A549 (cell line): ENCODE measurements at regions not wholly inside any gene's neighbourhood (a gene's known extent, or its start where the extent isn't known, plus 50 kb on each side); places are given as distances from the start of the nearest gene placed in this dataset.

Experiments used
- CBX8 ChIP-seq: fragments of 200-600 bp; sonication (generic); IDR thresholded peaks from 2 replicates; pipeline ENCODE4 v1.6.1; 2016
- CHD2 ChIP-seq: fragments of 150-350 bp; IDR thresholded peaks from 2 replicates; pipeline ENCODE4 v1.6.1; 2014; ENCODE audit warnings: low read length; ENCODE audit not compliant: partially characterized antibody
- POLR2A ChIP-seq: IDR thresholded peaks from 2 replicates; pipeline ENCODE4 v1.6.1; 2012; ENCODE audit warnings: mild to moderate bottlenecking, low read length
- TF ChIP-seq, protein P1 (sequence below): IDR thresholded peaks from 2 replicates; pipeline ENCODE4 v1.6.1; 2012
- TF ChIP-seq, protein P2 (sequence below): fragments of >200 bp; sonication (Bioruptor Twin); formaldehyde crosslinking; IDR thresholded peaks from 3 replicates; pipeline ENCODE4 v1.5.1; 2016
- TF ChIP-seq, protein P3 (sequence below): IDR thresholded peaks from 2 replicates; pipeline ENCODE4 v1.6.1; 2012
- TF ChIP-seq, protein P4 (sequence below): fragments of 200-600 bp; sonication (generic); IDR thresholded peaks from 2 replicates; pipeline ENCODE4 v1.6.1; 2016; ENCODE audit warnings: antibody characterized with exemption, mild to moderate bottlenecking, moderate library complexity

DNA sequence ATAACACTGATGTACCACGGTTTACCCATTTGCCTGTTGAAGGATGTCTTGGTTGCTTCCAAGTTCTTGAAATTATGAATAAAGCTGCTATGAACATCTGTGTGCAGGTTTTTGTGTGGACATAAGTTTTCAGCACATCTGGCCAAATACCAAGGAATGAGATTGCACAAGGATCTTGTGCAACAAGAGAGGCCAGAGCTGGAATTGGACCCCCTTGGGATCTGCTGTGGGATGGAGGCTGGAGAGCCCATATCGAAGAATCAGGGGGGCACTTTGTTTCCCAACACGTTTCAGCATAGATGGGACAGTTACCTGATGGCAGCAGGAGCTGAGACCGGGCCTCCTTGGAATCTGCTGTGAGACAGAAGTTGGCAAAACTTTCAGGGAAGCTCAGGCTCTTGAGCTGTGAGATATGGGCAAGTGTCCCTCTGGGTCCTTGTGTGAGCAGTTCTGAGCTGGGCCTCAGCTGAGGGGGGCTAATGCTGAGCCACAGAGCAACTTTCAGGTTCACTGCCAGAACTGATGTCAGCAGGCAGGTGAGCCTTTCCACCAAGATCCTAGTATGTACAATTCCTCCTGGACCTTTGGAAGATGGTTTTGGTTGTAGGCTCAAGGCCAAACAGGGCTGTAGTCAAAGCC is 115.2 kb upstream of the RAB18 start:
- no peak for TF ChIP-seq CHD2
- TF ChIP-seq, protein P1, sequence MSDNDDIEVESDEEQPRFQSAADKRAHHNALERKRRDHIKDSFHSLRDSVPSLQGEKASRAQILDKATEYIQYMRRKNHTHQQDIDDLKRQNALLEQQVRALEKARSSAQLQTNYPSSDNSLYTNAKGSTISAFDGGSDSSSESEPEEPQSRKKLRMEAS, result no peak
- TF ChIP-seq, protein P2, sequence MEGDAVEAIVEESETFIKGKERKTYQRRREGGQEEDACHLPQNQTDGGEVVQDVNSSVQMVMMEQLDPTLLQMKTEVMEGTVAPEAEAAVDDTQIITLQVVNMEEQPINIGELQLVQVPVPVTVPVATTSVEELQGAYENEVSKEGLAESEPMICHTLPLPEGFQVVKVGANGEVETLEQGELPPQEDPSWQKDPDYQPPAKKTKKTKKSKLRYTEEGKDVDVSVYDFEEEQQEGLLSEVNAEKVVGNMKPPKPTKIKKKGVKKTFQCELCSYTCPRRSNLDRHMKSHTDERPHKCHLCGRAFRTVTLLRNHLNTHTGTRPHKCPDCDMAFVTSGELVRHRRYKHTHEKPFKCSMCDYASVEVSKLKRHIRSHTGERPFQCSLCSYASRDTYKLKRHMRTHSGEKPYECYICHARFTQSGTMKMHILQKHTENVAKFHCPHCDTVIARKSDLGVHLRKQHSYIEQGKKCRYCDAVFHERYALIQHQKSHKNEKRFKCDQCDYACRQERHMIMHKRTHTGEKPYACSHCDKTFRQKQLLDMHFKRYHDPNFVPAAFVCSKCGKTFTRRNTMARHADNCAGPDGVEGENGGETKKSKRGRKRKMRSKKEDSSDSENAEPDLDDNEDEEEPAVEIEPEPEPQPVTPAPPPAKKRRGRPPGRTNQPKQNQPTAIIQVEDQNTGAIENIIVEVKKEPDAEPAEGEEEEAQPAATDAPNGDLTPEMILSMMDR, result no peak
- TF ChIP-seq CBX8, result no peak
- TF ChIP-seq, protein P3, sequence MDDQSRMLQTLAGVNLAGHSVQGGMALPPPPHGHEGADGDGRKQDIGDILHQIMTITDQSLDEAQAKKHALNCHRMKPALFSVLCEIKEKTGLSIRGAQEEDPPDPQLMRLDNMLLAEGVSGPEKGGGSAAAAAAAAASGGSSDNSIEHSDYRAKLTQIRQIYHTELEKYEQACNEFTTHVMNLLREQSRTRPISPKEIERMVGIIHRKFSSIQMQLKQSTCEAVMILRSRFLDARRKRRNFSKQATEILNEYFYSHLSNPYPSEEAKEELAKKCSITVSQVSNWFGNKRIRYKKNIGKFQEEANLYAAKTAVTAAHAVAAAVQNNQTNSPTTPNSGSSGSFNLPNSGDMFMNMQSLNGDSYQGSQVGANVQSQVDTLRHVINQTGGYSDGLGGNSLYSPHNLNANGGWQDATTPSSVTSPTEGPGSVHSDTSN, result no peak
- TF ChIP-seq POLR2A, result no peak
- TF ChIP-seq, protein P4, sequence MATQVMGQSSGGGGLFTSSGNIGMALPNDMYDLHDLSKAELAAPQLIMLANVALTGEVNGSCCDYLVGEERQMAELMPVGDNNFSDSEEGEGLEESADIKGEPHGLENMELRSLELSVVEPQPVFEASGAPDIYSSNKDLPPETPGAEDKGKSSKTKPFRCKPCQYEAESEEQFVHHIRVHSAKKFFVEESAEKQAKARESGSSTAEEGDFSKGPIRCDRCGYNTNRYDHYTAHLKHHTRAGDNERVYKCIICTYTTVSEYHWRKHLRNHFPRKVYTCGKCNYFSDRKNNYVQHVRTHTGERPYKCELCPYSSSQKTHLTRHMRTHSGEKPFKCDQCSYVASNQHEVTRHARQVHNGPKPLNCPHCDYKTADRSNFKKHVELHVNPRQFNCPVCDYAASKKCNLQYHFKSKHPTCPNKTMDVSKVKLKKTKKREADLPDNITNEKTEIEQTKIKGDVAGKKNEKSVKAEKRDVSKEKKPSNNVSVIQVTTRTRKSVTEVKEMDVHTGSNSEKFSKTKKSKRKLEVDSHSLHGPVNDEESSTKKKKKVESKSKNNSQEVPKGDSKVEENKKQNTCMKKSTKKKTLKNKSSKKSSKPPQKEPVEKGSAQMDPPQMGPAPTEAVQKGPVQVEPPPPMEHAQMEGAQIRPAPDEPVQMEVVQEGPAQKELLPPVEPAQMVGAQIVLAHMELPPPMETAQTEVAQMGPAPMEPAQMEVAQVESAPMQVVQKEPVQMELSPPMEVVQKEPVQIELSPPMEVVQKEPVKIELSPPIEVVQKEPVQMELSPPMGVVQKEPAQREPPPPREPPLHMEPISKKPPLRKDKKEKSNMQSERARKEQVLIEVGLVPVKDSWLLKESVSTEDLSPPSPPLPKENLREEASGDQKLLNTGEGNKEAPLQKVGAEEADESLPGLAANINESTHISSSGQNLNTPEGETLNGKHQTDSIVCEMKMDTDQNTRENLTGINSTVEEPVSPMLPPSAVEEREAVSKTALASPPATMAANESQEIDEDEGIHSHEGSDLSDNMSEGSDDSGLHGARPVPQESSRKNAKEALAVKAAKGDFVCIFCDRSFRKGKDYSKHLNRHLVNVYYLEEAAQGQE, result no peak
